ENCODE measurements at regions not wholly inside any gene's neighbourhood (a gene's known extent, or its start where the extent isn't known, plus 50 kb on each side); places are given as distances from the start of the nearest gene placed in this dataset.
A peak's percentile ranks its signal among the peaks of the same experiment; 100 is the strongest.
"Not testable (repeated sequence)": the region's sequence is repeated elsewhere in the genome, so short reads cannot be mapped to it uniquely, and the experiment has no call there.

- no peak for DNase-seq
Observed at GRCh38 chr17:65301184-65301583, 164.0 kb downstream of the RGS9 start.

GRCh38 chr17:65297916-65298315 is 160.7 kb downstream of the RGS9 start:
- DNase-seq: no peak

- no peak for DNase-seq
Observed at GRCh38 chr17:65297384-65297783, 160.2 kb downstream of the RGS9 start.

GRCh38 chr17:65294181-65294719 is 157.1 kb downstream of the RGS9 start:
- peak; percentile 49 for DNase-seq

- DNase-seq: no peak
Observed at GRCh38 chr17:65293584-65294180, 156.5 kb downstream of the RGS9 start.

- DNase-seq: no peak
Observed at GRCh38 chr17:65292430-65292829, 155.3 kb downstream of the RGS9 start.

- DNase-seq: not testable (repeated sequence)
Observed at GRCh38 chr17:65291301-65291700, 154.1 kb downstream of the RGS9 start.

GRCh38 chr17:65290616-65291015 is 153.4 kb downstream of the RGS9 start:
- no peak for DNase-seq

- no peak for DNase-seq
Observed at GRCh38 chr17:65290056-65290455, 152.9 kb downstream of the RGS9 start.

GRCh38 chr17:65287040-65287439 is 149.9 kb downstream of the RGS9 start:
- no peak for DNase-seq

- no peak for DNase-seq
Observed at GRCh38 chr17:65283704-65284103, 146.5 kb downstream of the RGS9 start.

- DNase-seq: no peak
Observed at GRCh38 chr17:65279456-65279855, 142.3 kb downstream of the RGS9 start.

GRCh38 chr17:65278820-65279184 is 141.6 kb downstream of the RGS9 start:
- DNase-seq: no peak

GRCh38 chr17:65278050-65278819 is 141.1 kb downstream of the RGS9 start:
- DNase-seq: peak; percentile 10

- DNase-seq: no peak
Observed at GRCh38 chr17:65277576-65277975, 140.4 kb downstream of the RGS9 start.
